ENCODE measurements at regions not wholly inside any gene's neighbourhood (a gene's known extent, or its start where the extent isn't known, plus 50 kb on each side); places are given as distances from the start of the nearest gene placed in this dataset.

GRCh38 chr2:114040826-114041225, 150.9 kb downstream of the ACTR3 start:
- Histone ChIP-seq H3K27ac (ENCODE audit: low read depth in 1 of 2, low read length in 1 of 2) (no peak overlapping the region), H3K27me3 (ENCODE audit: control insufficient read depth in 3 of 3, insufficient read depth in 3 of 3, low read length in 2 of 3) (no peaks in the 10 kb centered on the region), H3K9ac (ENCODE audit: insufficient read depth in 1 of 2, low read length in 2 of 2) (no peak overlapping the region), H3K36me3 (ENCODE audit: control insufficient read depth in 4 of 4, insufficient read depth in 4 of 4, low read length in 4 of 4) (no peaks in the 10 kb centered on the region), H3K4me3 (no peak overlapping the region), H3K4me1 (ENCODE audit: control insufficient read depth in 5 of 5, insufficient read depth in 5 of 5, low read length in 5 of 5) (no peaks in the 10 kb centered on the region), H3K9me3 (ENCODE audit: control insufficient read depth in 4 of 4, insufficient read depth in 3 of 4, low read length in 3 of 4) (no peaks in the 10 kb centered on the region)
- TF ChIP-seq CTCF (IDR thresholded peaks at IDR 0.05; ENCODE audit: control extremely low read depth, extremely low read depth) = no peak
- no peak for ATAC-seq (ENCODE audit: insufficient read depth, low FRiP score)
- 79% methylated on average over 7 of the region's 7 CpGs for WGBS, 2 donors
- no peak for DNase-seq

- no peak for DNase-seq
- H3K36me3 ChIP-seq (ENCODE audit: control insufficient read depth in 4 of 4, insufficient read depth in 4 of 4, low read length in 4 of 4) = no peaks in the 10 kb centered on the region
- no peaks in the 10 kb centered on the region for H3K4me1 ChIP-seq (ENCODE audit: control insufficient read depth in 5 of 5, insufficient read depth in 5 of 5, low read length in 5 of 5)
- no peak overlapping the region for H3K27ac ChIP-seq (ENCODE audit: low read depth in 1 of 2, low read length in 1 of 2)
- ATAC-seq (ENCODE audit: insufficient read depth, low FRiP score) = no peak
- H3K4me3 ChIP-seq = no peak overlapping the region
- H3K27me3 ChIP-seq (ENCODE audit: control insufficient read depth in 3 of 3, insufficient read depth in 3 of 3, low read length in 2 of 3) = no peaks in the 10 kb centered on the region
- WGBS, 2 donors = 93 to 94% methylated on average over 5 of the region's 5 CpGs
- peaks cover 0 to 2% (median 0%) of the 10 kb centered on the region in 4 donors for H3K9me3 ChIP-seq (ENCODE audit: control insufficient read depth in 4 of 4, insufficient read depth in 3 of 4, low read length in 3 of 4)
- no peak overlapping the region for H3K9ac ChIP-seq (ENCODE audit: insufficient read depth in 1 of 2, low read length in 2 of 2)
- TF ChIP-seq CTCF (IDR thresholded peaks at IDR 0.05; ENCODE audit: control extremely low read depth, extremely low read depth) = no peak
Measured at GRCh38 chr2:114044985-114045384, 155.1 kb downstream of the ACTR3 start.

GRCh38 chr2:114046373-114046772, 156.5 kb downstream of the ACTR3 start:
- DNase-seq = no peak
- Histone ChIP-seq H3K27ac (ENCODE audit: low read depth in 1 of 2, low read length in 1 of 2) (no peak overlapping the region), H3K36me3 (ENCODE audit: control insufficient read depth in 4 of 4, insufficient read depth in 4 of 4, low read length in 4 of 4) (no peaks in the 10 kb centered on the region), H3K4me3 (no peak overlapping the region), H3K9ac (ENCODE audit: insufficient read depth in 1 of 2, low read length in 2 of 2) (no peak overlapping the region), H3K9me3 (ENCODE audit: control insufficient read depth in 4 of 4, insufficient read depth in 3 of 4, low read length in 3 of 4) (peaks cover 0 to 2% (median 0%) of the 10 kb centered on the region in 4 donors), H3K27me3 (ENCODE audit: control insufficient read depth in 3 of 3, insufficient read depth in 3 of 3, low read length in 2 of 3) (no peaks in the 10 kb centered on the region), H3K4me1 (ENCODE audit: control insufficient read depth in 5 of 5, insufficient read depth in 5 of 5, low read length in 5 of 5) (no peaks in the 10 kb centered on the region)
- TF ChIP-seq CTCF (IDR thresholded peaks at IDR 0.05; ENCODE audit: control extremely low read depth, extremely low read depth) = no peak
- 86 to 90% methylated on average over 5 of the region's 5 CpGs for WGBS, 2 donors
- ATAC-seq (ENCODE audit: insufficient read depth, low FRiP score) = no peak

GRCh38 chr2:114046866-114047435, 157.1 kb downstream of the ACTR3 start:
- Histone ChIP-seq H3K9ac (ENCODE audit: insufficient read depth in 1 of 2, low read length in 2 of 2) (no peak overlapping the region), H3K27me3 (ENCODE audit: control insufficient read depth in 3 of 3, insufficient read depth in 3 of 3, low read length in 2 of 3) (no peaks in the 10 kb centered on the region), H3K9me3 (ENCODE audit: control insufficient read depth in 4 of 4, insufficient read depth in 3 of 4, low read length in 3 of 4) (peaks cover 0 to 2% (median 0%) of the 10 kb centered on the region in 4 donors), H3K27ac (ENCODE audit: low read depth in 1 of 2, low read length in 1 of 2) (no peak overlapping the region), H3K36me3 (ENCODE audit: control insufficient read depth in 4 of 4, insufficient read depth in 4 of 4, low read length in 4 of 4) (no peaks in the 10 kb centered on the region), H3K4me1 (ENCODE audit: control insufficient read depth in 5 of 5, insufficient read depth in 5 of 5, low read length in 5 of 5) (no peaks in the 10 kb centered on the region), H3K4me3 (no peak overlapping the region)
- ATAC-seq (ENCODE audit: insufficient read depth, low FRiP score) (no peak), DNase-seq (no peak)
- TF ChIP-seq CTCF (IDR thresholded peaks at IDR 0.05; ENCODE audit: control extremely low read depth, extremely low read depth) = no peak
- 69 to 85% methylated on average over 3 of the region's 3 CpGs for WGBS, 2 donors

Measured in lung (tissue), 11 donors.